SK-N-SH treated with all-trans-retinoic acid at 6 μM for 48 hours (cell line): ENCODE measurements at regions not wholly inside any gene's neighbourhood (a gene's known extent, or its start where the extent isn't known, plus 50 kb on each side); places are given as distances from the start of the nearest gene placed in this dataset.

Experiments
- ATAC-seq: fragments of 200-7000 bp; cut with Tn5 transposase; 3 replicates; pipeline ENCODE4 v1.9.1; 2020; ENCODE audit warnings: mild to moderate bottlenecking, moderate library complexity
- ARNTL ChIP-seq: fragments of 450-650 bp; formaldehyde crosslinking; IDR thresholded peaks from 2 replicates; pipeline ENCODE4 v1.5.0; 2020; ENCODE audit warnings: low read depth, mild to moderate bottlenecking, moderate library complexity, borderline replicate concordance
- BACH2 ChIP-seq: fragments of 250-450 bp; sonication (Bioruptor Pico); IDR thresholded peaks from 2 replicates; pipeline ENCODE4 v1.9.0; 2021; ENCODE audit warnings: mild to moderate bottlenecking, borderline replicate concordance
- CSDC2 ChIP-seq: fragments of 250-450 bp; sonication (Bioruptor Pico); IDR thresholded peaks from 2 replicates; pipeline ENCODE4 v1.5.0; 2020; ENCODE audit warnings: mild to moderate bottlenecking, moderate library complexity
- ESRRG ChIP-seq: fragments of 250-450 bp; sonication (Bioruptor Pico); IDR thresholded peaks from 2 replicates; pipeline ENCODE4 v1.6.1; 2021; ENCODE audit warnings: mild to moderate bottlenecking
- GLIS3 ChIP-seq: fragments of 250-450 bp; sonication (Bioruptor Pico); IDR thresholded peaks from 2 replicates; pipeline ENCODE4 v1.5.0; 2020; ENCODE audit warnings: mild to moderate bottlenecking, moderate library complexity
- ISL1 ChIP-seq: fragments of 250-450 bp; sonication (Bioruptor Pico); IDR thresholded peaks from 2 replicates; pipeline ENCODE4 v2.1.2; 2022; ENCODE audit warnings: mild to moderate bottlenecking, moderate library complexity
- OSR1 ChIP-seq: fragments of 250-450 bp; sonication (Bioruptor Pico); IDR thresholded peaks from 2 replicates; pipeline ENCODE4 v1.8.0; 2022; ENCODE audit warnings: moderate library complexity, mild to moderate bottlenecking, inconsistent platforms
- PATZ1 ChIP-seq: fragments of 250-450 bp; sonication (Bioruptor Pico); IDR thresholded peaks from 2 replicates; pipeline ENCODE4 v1.8.0; 2020; ENCODE audit warnings: mild to moderate bottlenecking, moderate library complexity, borderline replicate concordance
- POU6F1 ChIP-seq: fragments of 250-450 bp; sonication (Bioruptor Pico); IDR thresholded peaks from 2 replicates; pipeline ENCODE4 v1.8.0; 2021; ENCODE audit warnings: low read depth, mild to moderate bottlenecking, moderate library complexity, borderline replicate concordance
- PPARA ChIP-seq: fragments of 250-450 bp; sonication (Bioruptor Pico); IDR thresholded peaks from 2 replicates; pipeline ENCODE4 v1.5.0; 2020; ENCODE audit warnings: mild to moderate bottlenecking, borderline replicate concordance
- RARB ChIP-seq: fragments of 250-450 bp; sonication (Bioruptor Pico); IDR thresholded peaks from 2 replicates; pipeline ENCODE4 v1.8.0; 2021; ENCODE audit warnings: mild to moderate bottlenecking, moderate library complexity
- SNAI2 ChIP-seq: fragments of 250-450 bp; sonication (Bioruptor Pico); IDR thresholded peaks from 2 replicates; pipeline ENCODE4 v1.5.0; 2020; ENCODE audit warnings: mild to moderate bottlenecking, moderate library complexity
- TCF4 ChIP-seq: fragments of 250-450 bp; sonication (Bioruptor Pico); IDR thresholded peaks from 2 replicates; pipeline ENCODE4 v1.8.0; 2021; ENCODE audit warnings: mild to moderate bottlenecking, moderate library complexity, borderline replicate concordance
- TOX ChIP-seq: fragments of 250-450 bp; sonication (Bioruptor Pico); IDR thresholded peaks from 2 replicates; pipeline ENCODE4 v1.8.0; 2021; ENCODE audit warnings: mild to moderate bottlenecking, moderate library complexity, borderline replicate concordance
- ZC3H10 ChIP-seq: fragments of 250-450 bp; sonication (Bioruptor Pico); IDR thresholded peaks from 2 replicates; pipeline ENCODE4 v1.5.1; 2021; ENCODE audit warnings: mild to moderate bottlenecking, moderate library complexity
- ZFP3 ChIP-seq: fragments of 250-450 bp; sonication (Bioruptor Pico); IDR thresholded peaks from 2 replicates; pipeline ENCODE4 v1.5.0; 2020; ENCODE audit warnings: mild to moderate bottlenecking, moderate library complexity
- ZNF565 ChIP-seq: fragments of 450-650 bp; formaldehyde crosslinking; conservative IDR thresholded peaks from 2 replicates; pipeline ENCODE4 v1.5.0; 2020; ENCODE audit warnings: low read depth, mild to moderate bottlenecking, moderate library complexity
- ZNF70 ChIP-seq: fragments of 450-650 bp; formaldehyde crosslinking; IDR thresholded peaks from 2 replicates; pipeline ENCODE4 v1.5.0; 2020; ENCODE audit warnings: mild to moderate bottlenecking, moderate library complexity
- ZNF8 ChIP-seq: fragments of 450-650 bp; formaldehyde crosslinking; IDR thresholded peaks from 2 replicates; pipeline ENCODE4 v1.5.0; 2020; ENCODE audit warnings: mild to moderate bottlenecking, moderate library complexity
- TF ChIP-seq, protein P1 (sequence below): fragments of 250-450 bp; sonication (Bioruptor Pico); IDR thresholded peaks from 2 replicates; pipeline ENCODE4 v1.5.0; 2020; ENCODE audit warnings: mild to moderate bottlenecking, moderate library complexity
- TF ChIP-seq, protein P2 (sequence below): fragments of 250-450 bp; sonication (Bioruptor Pico); IDR thresholded peaks from 2 replicates; pipeline ENCODE4 v1.5.1; 2020; ENCODE audit warnings: low read depth, mild to moderate bottlenecking, moderate library complexity
- TF ChIP-seq, protein P3 (sequence below): fragments of 250-450 bp; sonication (Bioruptor Pico); IDR thresholded peaks from 2 replicates; pipeline ENCODE4 v1.5.1; 2021; ENCODE audit warnings: mild to moderate bottlenecking, moderate library complexity

- ATAC-seq = no peak
- TF ChIP-seq ZC3H10 (CRISPR knock-in tag) = no peak
- TF ChIP-seq POU6F1 (CRISPR knock-in tag) = no peak
Observed at GRCh38 chr6:8583291-8583690, 147.9 kb upstream of the SLC35B3 start.

GRCh38 chr6:8579372-8579771 lies 144.0 kb upstream of the SLC35B3 start:
- no peak for TF ChIP-seq TCF4 (CRISPR knock-in tag)
- no peak for TF ChIP-seq ISL1 (CRISPR knock-in tag)
- no peak for TF ChIP-seq ARNTL (CRISPR knock-in tag)
- TF ChIP-seq ZNF565 (CRISPR knock-in tag) = no peak
- no peak for TF ChIP-seq RARB (CRISPR knock-in tag)
- TF ChIP-seq ZFP3 (CRISPR knock-in tag) = no peak
- TF ChIP-seq GLIS3 = no peak
- no peak for TF ChIP-seq ZNF70 (CRISPR knock-in tag)
- TF ChIP-seq POU6F1 (CRISPR knock-in tag) = no peak
- TF ChIP-seq TOX (CRISPR knock-in tag) = no peak
- TF ChIP-seq, protein P1, sequence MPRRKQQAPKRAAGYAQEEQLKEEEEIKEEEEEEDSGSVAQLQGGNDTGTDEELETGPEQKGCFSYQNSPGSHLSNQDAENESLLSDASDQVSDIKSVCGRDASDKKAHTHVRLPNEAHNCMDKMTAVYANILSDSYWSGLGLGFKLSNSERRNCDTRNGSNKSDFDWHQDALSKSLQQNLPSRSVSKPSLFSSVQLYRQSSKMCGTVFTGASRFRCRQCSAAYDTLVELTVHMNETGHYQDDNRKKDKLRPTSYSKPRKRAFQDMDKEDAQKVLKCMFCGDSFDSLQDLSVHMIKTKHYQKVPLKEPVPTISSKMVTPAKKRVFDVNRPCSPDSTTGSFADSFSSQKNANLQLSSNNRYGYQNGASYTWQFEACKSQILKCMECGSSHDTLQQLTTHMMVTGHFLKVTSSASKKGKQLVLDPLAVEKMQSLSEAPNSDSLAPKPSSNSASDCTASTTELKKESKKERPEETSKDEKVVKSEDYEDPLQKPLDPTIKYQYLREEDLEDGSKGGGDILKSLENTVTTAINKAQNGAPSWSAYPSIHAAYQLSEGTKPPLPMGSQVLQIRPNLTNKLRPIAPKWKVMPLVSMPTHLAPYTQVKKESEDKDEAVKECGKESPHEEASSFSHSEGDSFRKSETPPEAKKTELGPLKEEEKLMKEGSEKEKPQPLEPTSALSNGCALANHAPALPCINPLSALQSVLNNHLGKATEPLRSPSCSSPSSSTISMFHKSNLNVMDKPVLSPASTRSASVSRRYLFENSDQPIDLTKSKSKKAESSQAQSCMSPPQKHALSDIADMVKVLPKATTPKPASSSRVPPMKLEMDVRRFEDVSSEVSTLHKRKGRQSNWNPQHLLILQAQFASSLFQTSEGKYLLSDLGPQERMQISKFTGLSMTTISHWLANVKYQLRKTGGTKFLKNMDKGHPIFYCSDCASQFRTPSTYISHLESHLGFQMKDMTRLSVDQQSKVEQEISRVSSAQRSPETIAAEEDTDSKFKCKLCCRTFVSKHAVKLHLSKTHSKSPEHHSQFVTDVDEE (CRISPR knock-in tag) = no peak
- TF ChIP-seq BACH2 (CRISPR knock-in tag) = no peak
- TF ChIP-seq SNAI2 (CRISPR knock-in tag) = no peak
- TF ChIP-seq, protein P2, sequence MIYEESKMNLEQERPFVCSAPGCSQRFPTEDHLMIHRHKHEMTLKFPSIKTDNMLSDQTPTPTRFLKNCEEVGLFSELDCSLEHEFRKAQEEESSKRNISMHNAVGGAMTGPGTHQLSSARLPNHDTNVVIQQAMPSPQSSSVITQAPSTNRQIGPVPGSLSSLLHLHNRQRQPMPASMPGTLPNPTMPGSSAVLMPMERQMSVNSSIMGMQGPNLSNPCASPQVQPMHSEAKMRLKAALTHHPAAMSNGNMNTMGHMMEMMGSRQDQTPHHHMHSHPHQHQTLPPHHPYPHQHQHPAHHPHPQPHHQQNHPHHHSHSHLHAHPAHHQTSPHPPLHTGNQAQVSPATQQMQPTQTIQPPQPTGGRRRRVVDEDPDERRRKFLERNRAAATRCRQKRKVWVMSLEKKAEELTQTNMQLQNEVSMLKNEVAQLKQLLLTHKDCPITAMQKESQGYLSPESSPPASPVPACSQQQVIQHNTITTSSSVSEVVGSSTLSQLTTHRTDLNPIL (CRISPR knock-in tag) = no peak
- no peak for TF ChIP-seq ZC3H10 (CRISPR knock-in tag)
- no peak for TF ChIP-seq PATZ1 (CRISPR knock-in tag)
- no peak for TF ChIP-seq ESRRG (CRISPR knock-in tag)
- no peak for TF ChIP-seq CSDC2
- TF ChIP-seq ZNF8 = no peak
- ATAC-seq = no peak

- no peak for ATAC-seq
- TF ChIP-seq ZFP3 (CRISPR knock-in tag) = no peak
- TF ChIP-seq PPARA (CRISPR knock-in tag) = no peak
- TF ChIP-seq TOX (CRISPR knock-in tag) = no peak
- TF ChIP-seq, protein P3, sequence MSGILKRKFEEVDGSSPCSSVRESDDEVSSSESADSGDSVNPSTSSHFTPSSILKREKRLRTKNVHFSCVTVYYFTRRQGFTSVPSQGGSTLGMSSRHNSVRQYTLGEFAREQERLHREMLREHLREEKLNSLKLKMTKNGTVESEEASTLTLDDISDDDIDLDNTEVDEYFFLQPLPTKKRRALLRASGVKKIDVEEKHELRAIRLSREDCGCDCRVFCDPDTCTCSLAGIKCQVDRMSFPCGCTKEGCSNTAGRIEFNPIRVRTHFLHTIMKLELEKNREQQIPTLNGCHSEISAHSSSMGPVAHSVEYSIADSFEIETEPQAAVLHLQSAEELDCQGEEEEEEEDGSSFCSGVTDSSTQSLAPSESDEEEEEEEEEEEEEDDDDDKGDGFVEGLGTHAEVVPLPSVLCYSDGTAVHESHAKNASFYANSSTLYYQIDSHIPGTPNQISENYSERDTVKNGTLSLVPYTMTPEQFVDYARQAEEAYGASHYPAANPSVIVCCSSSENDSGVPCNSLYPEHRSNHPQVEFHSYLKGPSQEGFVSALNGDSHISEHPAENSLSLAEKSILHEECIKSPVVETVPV (CRISPR knock-in tag) = no peak
- TF ChIP-seq RARB (CRISPR knock-in tag) = no peak
- TF ChIP-seq, protein P1 (CRISPR knock-in tag) = no peak
- no peak for TF ChIP-seq ZC3H10 (CRISPR knock-in tag)
- no peak for TF ChIP-seq PATZ1 (CRISPR knock-in tag)
- no peak for TF ChIP-seq ARNTL (CRISPR knock-in tag)
- no peak for TF ChIP-seq ISL1 (CRISPR knock-in tag)
- TF ChIP-seq OSR1 (CRISPR knock-in tag) = no peak
Observed at GRCh38 chr6:8578006-8578405, 142.7 kb upstream of the SLC35B3 start.
